Keratinocyte (primary cell): ENCODE measurements at regions not wholly inside any gene's neighbourhood (a gene's known extent, or its start where the extent isn't known, plus 50 kb on each side); places are given as distances from the start of the nearest gene placed in this dataset.

Source experiments
- EZH2 ChIP-seq: IDR thresholded peaks from one replicate; pipeline ENCODE4 v1.6.1; 2012; ENCODE audit warnings: inconsistent platforms, mild to moderate bottlenecking, low read length, moderate library complexity
- TF ChIP-seq, protein P1 (sequence below), 3 experiments: IDR thresholded peaks in 1 of 3; conservative IDR thresholded peaks in 1 of 3; optimal IDR thresholded peaks in 1 of 3; 2 replicates in 2 of 3; 3 replicates in 1 of 3; pipeline versions ENCODE3 to v1.5.1; 2011; ENCODE audit warnings: low read length in 3 of 3, mild to moderate bottlenecking in 3 of 3, moderate library complexity in 2 of 3, control low read depth in 1 of 3, inconsistent platforms in 1 of 3; ENCODE audit not compliant: insufficient read depth in 2 of 3; ENCODE audit errors: extremely low read depth in 1 of 3

DNA sequence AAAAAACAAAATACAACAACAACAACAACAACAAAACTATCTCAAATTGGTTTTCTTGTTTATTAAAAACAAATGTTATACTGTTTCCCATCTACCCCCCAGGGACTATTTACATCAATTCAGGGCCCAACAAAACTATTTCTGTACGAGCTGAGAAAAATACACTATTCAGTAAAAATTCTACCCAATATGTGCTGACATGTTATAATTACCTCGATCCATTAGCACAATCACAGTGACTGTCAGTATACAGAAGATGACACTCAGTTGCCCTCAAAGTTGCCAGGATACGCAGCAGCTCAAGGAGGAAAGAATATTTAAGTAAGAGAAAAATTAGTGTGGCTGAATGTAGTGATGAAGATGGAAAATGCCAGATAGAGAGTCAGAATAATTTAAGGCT lies 150.1 kb downstream of the COX18 start:
- TF ChIP-seq, protein P1, sequence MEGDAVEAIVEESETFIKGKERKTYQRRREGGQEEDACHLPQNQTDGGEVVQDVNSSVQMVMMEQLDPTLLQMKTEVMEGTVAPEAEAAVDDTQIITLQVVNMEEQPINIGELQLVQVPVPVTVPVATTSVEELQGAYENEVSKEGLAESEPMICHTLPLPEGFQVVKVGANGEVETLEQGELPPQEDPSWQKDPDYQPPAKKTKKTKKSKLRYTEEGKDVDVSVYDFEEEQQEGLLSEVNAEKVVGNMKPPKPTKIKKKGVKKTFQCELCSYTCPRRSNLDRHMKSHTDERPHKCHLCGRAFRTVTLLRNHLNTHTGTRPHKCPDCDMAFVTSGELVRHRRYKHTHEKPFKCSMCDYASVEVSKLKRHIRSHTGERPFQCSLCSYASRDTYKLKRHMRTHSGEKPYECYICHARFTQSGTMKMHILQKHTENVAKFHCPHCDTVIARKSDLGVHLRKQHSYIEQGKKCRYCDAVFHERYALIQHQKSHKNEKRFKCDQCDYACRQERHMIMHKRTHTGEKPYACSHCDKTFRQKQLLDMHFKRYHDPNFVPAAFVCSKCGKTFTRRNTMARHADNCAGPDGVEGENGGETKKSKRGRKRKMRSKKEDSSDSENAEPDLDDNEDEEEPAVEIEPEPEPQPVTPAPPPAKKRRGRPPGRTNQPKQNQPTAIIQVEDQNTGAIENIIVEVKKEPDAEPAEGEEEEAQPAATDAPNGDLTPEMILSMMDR (optimal IDR thresholded peaks at IDR 0.05 in 1 of 3, IDR thresholded peaks at IDR 0.05 in 1 of 3, conservative IDR thresholded peaks at IDR 0.05 in 1 of 3; ENCODE audit: extremely low read depth in 1 of 3, insufficient read depth in 2 of 3, low read length in 3 of 3), result no peak
- no peak for TF ChIP-seq EZH2
